CD8-positive, alpha-beta memory T cell (primary cell): ENCODE measurements at regions not wholly inside any gene's neighbourhood (a gene's known extent, or its start where the extent isn't known, plus 50 kb on each side); places are given as distances from the start of the nearest gene placed in this dataset.

Experiments used
- CTCF ChIA-PET: fragments of 350-600 bp; sonication (Branson Sonifier 250); formaldehyde crosslinking; loops from one replicate; lab custom pipeline; 2021; ENCODE audit warnings: antibody characterized with exemption; lab: Charles Lee
- POLR2A ChIA-PET: fragments of 350-600 bp; sonication (Branson Sonifier 250); formaldehyde crosslinking; loops from one replicate; lab custom pipeline; 2021; ENCODE audit warnings: antibody characterized with exemption; lab: Charles Lee
- DNase-seq, 5 donors: peaks; one replicate each; pipeline versions ENCODE4 v3.0.0 to v3.0.0-alpha.2; 2020 to 2022; ENCODE audit warnings: mixed read lengths in 1 of 5
- H3K27ac ChIP-seq: one replicate; pipeline ENCODE4 v1.7.0; 2013; ENCODE audit warnings: low read depth, mild to moderate bottlenecking, low read length, moderate library complexity
- H3K27me3 ChIP-seq: 2 replicates; pipeline ENCODE4 v1.7.0; 2013; ENCODE audit warnings: low read length, mild to moderate bottlenecking; ENCODE audit not compliant: insufficient read depth, poor library complexity, severe bottlenecking
- H3K36me3 ChIP-seq: 2 replicates; pipeline ENCODE4 v1.7.0; 2013; ENCODE audit warnings: mild to moderate bottlenecking, low read length, moderate library complexity; ENCODE audit not compliant: insufficient read depth
- H3K4me1 ChIP-seq: 2 replicates; pipeline ENCODE4 v1.7.0; 2013; ENCODE audit warnings: mild to moderate bottlenecking, low read length, moderate library complexity; ENCODE audit not compliant: insufficient read depth
- H3K4me3 ChIP-seq: 2 replicates; pipeline ENCODE4 v1.7.0; 2013; ENCODE audit warnings: mild to moderate bottlenecking, low read length
- H3K9me3 ChIP-seq: 2 replicates; pipeline ENCODE4 v1.7.0; 2013; ENCODE audit warnings: mild to moderate bottlenecking, low read length
- H3K27ac Mint-ChIP-seq, 8 donors: one replicate each; pipeline ENCODE4 v1.8.0; 2020 to 2021; ENCODE audit warnings: mixed read lengths in 8 of 8, mild to moderate bottlenecking in 6 of 8, inconsistent platforms in 3 of 8, moderate library complexity in 3 of 8
- H3K27me3 Mint-ChIP-seq, 2 donors: one replicate each; pipeline ENCODE4 v1.8.0; 2020 to 2021; ENCODE audit warnings: mixed read lengths in 2 of 2, mild to moderate bottlenecking in 1 of 2, moderate library complexity in 1 of 2
- H3K36me3 Mint-ChIP-seq, 3 donors: one replicate each; pipeline ENCODE4 v1.8.0; 2020 to 2021; ENCODE audit warnings: mixed read lengths in 3 of 3, inconsistent platforms in 1 of 3, mild to moderate bottlenecking in 1 of 3
- H3K4me1 Mint-ChIP-seq, 3 donors: one replicate each; pipeline ENCODE4 v1.8.0; 2020 to 2021; ENCODE audit warnings: mixed read lengths in 3 of 3, inconsistent platforms in 1 of 3, mild to moderate bottlenecking in 1 of 3
- H3K4me3 Mint-ChIP-seq, 7 donors: one replicate each; pipeline ENCODE4 v1.8.0; 2020 to 2021; ENCODE audit warnings: mixed read lengths in 7 of 7, mild to moderate bottlenecking in 6 of 7, moderate library complexity in 4 of 7, inconsistent platforms in 2 of 7
- H3K9me3 Mint-ChIP-seq, 5 donors: one replicate each; pipeline ENCODE4 v1.8.0; 2020 to 2022; ENCODE audit warnings: mixed read lengths in 5 of 5, mild to moderate bottlenecking in 3 of 5, moderate library complexity in 2 of 5, inconsistent platforms in 1 of 5

GRCh38 chr2:224146356-224147160 lies 107.5 kb upstream of the SERPINE2 start:
- Histone ChIP-seq H3K4me3 (no peak overlapping the region), H3K4me1 (no peaks in the 10 kb centered on the region), H3K27ac (no peak overlapping the region), H3K9me3 (no peaks in the 10 kb centered on the region), H3K36me3 (no peaks in the 10 kb centered on the region), H3K27me3 (no peaks in the 10 kb centered on the region)
- no peaks in the 10 kb centered on the region for H3K9me3 Mint-ChIP-seq
- ChIA-PET POLR2A (no interaction called here), CTCF (no interaction called here)
- no peaks in the 10 kb centered on the region for H3K4me1 Mint-ChIP-seq
- H3K36me3 Mint-ChIP-seq, result no peaks in the 10 kb centered on the region
- no peak for DNase-seq
- H3K27ac Mint-ChIP-seq, result no peak overlapping the region
- no peak overlapping the region for H3K4me3 Mint-ChIP-seq
- peaks cover 2 to 31% of the 10 kb centered on the region in 2 donors for H3K27me3 Mint-ChIP-seq

GRCh38 chr2:224145751-224146355 lies 106.8 kb upstream of the SERPINE2 start:
- CTCF ChIA-PET, result no interaction called here
- Mint-ChIP-seq H3K27ac (no peak overlapping the region), H3K36me3 (no peaks in the 10 kb centered on the region), H3K9me3 (no peaks in the 10 kb centered on the region), H3K4me3 (no peak overlapping the region), H3K4me1 (no peaks in the 10 kb centered on the region), H3K27me3 (peaks cover 2 to 38% of the 10 kb centered on the region in 2 donors)
- no peaks in the 10 kb centered on the region for H3K4me1 ChIP-seq
- no peak for DNase-seq
- no peak overlapping the region for H3K27ac ChIP-seq
- H3K36me3 ChIP-seq, result no peaks in the 10 kb centered on the region
- POLR2A ChIA-PET, result no interaction called here
- H3K27me3 ChIP-seq, result no peaks in the 10 kb centered on the region
- H3K9me3 ChIP-seq, result no peaks in the 10 kb centered on the region
- H3K4me3 ChIP-seq, result no peak overlapping the region

GRCh38 chr2:224143526-224143925 lies 104.4 kb upstream of the SERPINE2 start:
- H3K9me3 Mint-ChIP-seq, result no peaks in the 10 kb centered on the region
- CTCF ChIA-PET, result no interaction called here
- Histone ChIP-seq H3K27me3 (no peaks in the 10 kb centered on the region), H3K27ac (no peak overlapping the region), H3K4me1 (no peaks in the 10 kb centered on the region), H3K9me3 (no peaks in the 10 kb centered on the region), H3K4me3 (no peak overlapping the region), H3K36me3 (no peaks in the 10 kb centered on the region)
- POLR2A ChIA-PET, result no interaction called here
- H3K27me3 Mint-ChIP-seq, result peaks cover 0 to 33% of the 10 kb centered on the region in 2 donors
- no peaks in the 10 kb centered on the region for H3K36me3 Mint-ChIP-seq
- H3K4me3 Mint-ChIP-seq, result no peak overlapping the region
- no peaks in the 10 kb centered on the region for H3K4me1 Mint-ChIP-seq
- no peak for DNase-seq
- no peak overlapping the region for H3K27ac Mint-ChIP-seq

- Mint-ChIP-seq H3K4me1 (no peaks in the 10 kb centered on the region), H3K4me3 (no peak overlapping the region), H3K9me3 (no peaks in the 10 kb centered on the region), H3K27me3 (peaks cover 0 to 37% of the 10 kb centered on the region in 2 donors), H3K27ac (peak overlapping the region in 1 of 8 donors; percentile 4), H3K36me3 (no peaks in the 10 kb centered on the region)
- Histone ChIP-seq H3K27me3 (no peaks in the 10 kb centered on the region), H3K4me3 (no peak overlapping the region), H3K4me1 (no peaks in the 10 kb centered on the region), H3K36me3 (no peaks in the 10 kb centered on the region), H3K9me3 (no peaks in the 10 kb centered on the region), H3K27ac (no peak overlapping the region)
- DNase-seq, result no peak
- POLR2A ChIA-PET, result no interaction called here
- CTCF ChIA-PET, result no interaction called here
These were observed 103.6 kb upstream of the SERPINE2 start for GRCh38 chr2:224142397-224143312.

- POLR2A ChIA-PET, result no interaction called here
- Mint-ChIP-seq H3K9me3 (no peaks in the 10 kb centered on the region), H3K36me3 (no peaks in the 10 kb centered on the region), H3K4me1 (no peaks in the 10 kb centered on the region), H3K4me3 (no peak overlapping the region), H3K27me3 (peaks cover 0 to 31% of the 10 kb centered on the region in 2 donors), H3K27ac (no peak overlapping the region)
- H3K27ac ChIP-seq, result no peak overlapping the region
- CTCF ChIA-PET, result no interaction called here
- no peaks in the 10 kb centered on the region for H3K27me3 ChIP-seq
- no peaks in the 10 kb centered on the region for H3K4me1 ChIP-seq
- DNase-seq, result no peak
- no peaks in the 10 kb centered on the region for H3K9me3 ChIP-seq
- no peak overlapping the region for H3K4me3 ChIP-seq
- no peaks in the 10 kb centered on the region for H3K36me3 ChIP-seq
These were observed 102.2 kb upstream of the SERPINE2 start for GRCh38 chr2:224141304-224141703.

GRCh38 chr2:224137208-224137607 lies 98.1 kb upstream of the SERPINE2 start:
- Mint-ChIP-seq H3K27me3 (peaks cover 1 to 30% of the 10 kb centered on the region in 2 donors), H3K27ac (no peak overlapping the region)
- POLR2A ChIA-PET, result no interaction called here

GRCh38 chr2:224136396-224136795 lies 97.3 kb upstream of the SERPINE2 start:
- no peaks in the 10 kb centered on the region for H3K36me3 ChIP-seq
- peaks cover 3 to 23% of the 10 kb centered on the region in 2 donors for H3K27me3 Mint-ChIP-seq
- H3K27ac ChIP-seq, result no peak overlapping the region
- H3K36me3 Mint-ChIP-seq, result no peaks in the 10 kb centered on the region
- no peak for DNase-seq
- no peaks in the 10 kb centered on the region for H3K9me3 ChIP-seq
- H3K4me3 Mint-ChIP-seq, result no peak overlapping the region
- ChIA-PET POLR2A (no interaction called here), CTCF (no interaction called here)
- H3K4me3 ChIP-seq, result no peak overlapping the region
- no peaks in the 10 kb centered on the region for H3K27me3 ChIP-seq
- H3K4me1 ChIP-seq, result no peaks in the 10 kb centered on the region
- H3K4me1 Mint-ChIP-seq, result no peaks in the 10 kb centered on the region
- no peak overlapping the region for H3K27ac Mint-ChIP-seq
- no peaks in the 10 kb centered on the region for H3K9me3 Mint-ChIP-seq

More at GRCh38 chr2:224137208-224137607, 98.1 kb upstream of the SERPINE2 start:
- CTCF ChIA-PET, result no interaction called here
- Mint-ChIP-seq H3K9me3 (no peaks in the 10 kb centered on the region), H3K4me3 (no peak overlapping the region), H3K36me3 (no peaks in the 10 kb centered on the region), H3K4me1 (no peaks in the 10 kb centered on the region)
- no peak for DNase-seq
- Histone ChIP-seq H3K27me3 (no peaks in the 10 kb centered on the region), H3K27ac (no peak overlapping the region), H3K4me3 (no peak overlapping the region), H3K9me3 (no peaks in the 10 kb centered on the region), H3K4me1 (no peaks in the 10 kb centered on the region), H3K36me3 (no peaks in the 10 kb centered on the region)

- Histone ChIP-seq H3K4me1 (no peaks in the 10 kb centered on the region), H3K9me3 (no peaks in the 10 kb centered on the region), H3K27me3 (no peaks in the 10 kb centered on the region), H3K27ac (no peak overlapping the region), H3K4me3 (no peak overlapping the region), H3K36me3 (no peaks in the 10 kb centered on the region)
- H3K4me1 Mint-ChIP-seq, result no peaks in the 10 kb centered on the region
- H3K9me3 Mint-ChIP-seq, result no peaks in the 10 kb centered on the region
- no peak overlapping the region for H3K4me3 Mint-ChIP-seq
- ChIA-PET CTCF (no interaction called here), POLR2A (no interaction called here)
- DNase-seq, result no peak
- H3K36me3 Mint-ChIP-seq, result no peaks in the 10 kb centered on the region
- H3K27me3 Mint-ChIP-seq, result peaks cover 3 to 23% of the 10 kb centered on the region in 2 donors
- no peak overlapping the region for H3K27ac Mint-ChIP-seq
These were observed 96.8 kb upstream of the SERPINE2 start for GRCh38 chr2:224135881-224136280.
